MM.1S (cell line): ENCODE measurements at regions not wholly inside any gene's neighbourhood (a gene's known extent, or its start where the extent isn't known, plus 50 kb on each side); places are given as distances from the start of the nearest gene placed in this dataset.

Experiments used
- EZH2 ChIP-seq: fragments of 300-600 bp; sonication (generic); optimal IDR thresholded peaks from 2 replicates; pipeline ENCODE3; 2017; ENCODE audit warnings: low read depth, mild to moderate bottlenecking, antibody characterized with exemption, low read length, mixed read lengths
- EZH2phosphoT487 ChIP-seq: fragments of 300-600 bp; sonication (generic); IDR thresholded peaks from 2 replicates; pipeline ENCODE4 v1.6.1; 2018; ENCODE audit warnings: antibody characterized with exemption, low read length
- TF ChIP-seq, protein P1 (sequence below): fragments of 300-600 bp; sonication (generic); IDR thresholded peaks from 2 replicates; pipeline ENCODE4 v1.5.1; 2016; ENCODE audit warnings: antibody characterized with exemption, low read length, mixed read lengths

DNA sequence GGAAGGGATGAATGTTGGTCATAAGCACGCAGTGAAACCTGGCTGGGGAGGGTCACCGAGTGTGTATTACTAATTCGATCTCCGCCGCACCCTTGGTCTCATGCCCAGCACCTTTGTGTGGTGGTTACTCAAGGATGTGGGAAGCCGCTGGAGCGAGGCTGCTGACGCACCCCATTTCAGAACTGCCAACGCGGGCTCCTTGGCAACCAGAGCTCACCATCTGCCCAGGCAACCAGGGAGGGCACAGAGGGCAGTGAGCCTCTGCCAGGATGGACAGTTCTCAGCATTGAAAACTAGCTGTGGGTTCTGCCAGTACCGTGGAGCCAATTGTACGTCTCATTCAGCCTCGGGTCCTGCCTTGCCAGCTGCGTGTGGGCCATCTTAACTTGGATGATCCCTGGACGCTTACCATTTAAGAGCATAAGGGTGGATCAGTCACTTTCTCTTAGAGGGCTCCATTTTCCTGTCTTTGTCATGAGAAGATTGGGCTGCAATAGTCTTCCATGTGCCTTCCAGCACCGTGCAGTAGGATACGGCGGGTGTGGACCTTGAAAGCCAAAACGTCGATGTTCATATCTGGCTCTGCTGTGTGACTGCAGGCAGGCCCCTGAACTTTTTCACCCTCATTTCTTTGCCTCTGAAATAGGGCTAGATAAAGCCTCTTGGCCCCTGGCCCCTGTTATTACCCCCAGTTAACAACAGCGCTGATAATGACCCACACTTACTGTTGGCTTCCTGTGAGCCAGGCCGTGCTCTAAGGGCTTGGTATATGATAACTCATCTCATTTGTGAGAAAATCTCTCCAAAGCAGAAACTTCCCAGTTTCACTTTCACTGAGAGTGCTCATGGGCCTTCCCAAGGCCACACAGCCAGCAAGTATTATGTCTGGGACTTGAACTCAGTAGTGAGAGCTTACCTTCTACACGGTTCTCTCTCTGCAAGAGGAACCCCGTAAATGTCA, 238.8 kb downstream of the OPA1 start:
- TF ChIP-seq, protein P1, sequence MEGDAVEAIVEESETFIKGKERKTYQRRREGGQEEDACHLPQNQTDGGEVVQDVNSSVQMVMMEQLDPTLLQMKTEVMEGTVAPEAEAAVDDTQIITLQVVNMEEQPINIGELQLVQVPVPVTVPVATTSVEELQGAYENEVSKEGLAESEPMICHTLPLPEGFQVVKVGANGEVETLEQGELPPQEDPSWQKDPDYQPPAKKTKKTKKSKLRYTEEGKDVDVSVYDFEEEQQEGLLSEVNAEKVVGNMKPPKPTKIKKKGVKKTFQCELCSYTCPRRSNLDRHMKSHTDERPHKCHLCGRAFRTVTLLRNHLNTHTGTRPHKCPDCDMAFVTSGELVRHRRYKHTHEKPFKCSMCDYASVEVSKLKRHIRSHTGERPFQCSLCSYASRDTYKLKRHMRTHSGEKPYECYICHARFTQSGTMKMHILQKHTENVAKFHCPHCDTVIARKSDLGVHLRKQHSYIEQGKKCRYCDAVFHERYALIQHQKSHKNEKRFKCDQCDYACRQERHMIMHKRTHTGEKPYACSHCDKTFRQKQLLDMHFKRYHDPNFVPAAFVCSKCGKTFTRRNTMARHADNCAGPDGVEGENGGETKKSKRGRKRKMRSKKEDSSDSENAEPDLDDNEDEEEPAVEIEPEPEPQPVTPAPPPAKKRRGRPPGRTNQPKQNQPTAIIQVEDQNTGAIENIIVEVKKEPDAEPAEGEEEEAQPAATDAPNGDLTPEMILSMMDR: no peak
- TF ChIP-seq EZH2: no peak
- TF ChIP-seq EZH2phosphoT487: no peak
